SK-N-SH (cell line): ENCODE measurements at regions not wholly inside any gene's neighbourhood (a gene's known extent, or its start where the extent isn't known, plus 50 kb on each side); places are given as distances from the start of the nearest gene placed in this dataset.

Experiments used
- CTCF ChIA-PET: fragments of 300-600, 350-600 bp; formaldehyde crosslinking; extraction: SDS; loops from one replicate; lab custom pipeline; 2021; lab: Yijun Ruan, JAX
- POLR2A ChIA-PET: fragments of 350-600 bp; sonication (Branson Sonifier 250); formaldehyde crosslinking; extraction: SDS; loops from one replicate; lab custom pipeline; 2020; ENCODE audit warnings: antibody characterized with exemption, inconsistent platforms; lab: Yijun Ruan, JAX
- DNase-seq: peaks from one replicate; pipeline ENCODE4 v3.0.0; 2012
- H2AFZ ChIP-seq: fragments of 200-600 bp; sonication (generic); 2 replicates; pipeline ENCODE4 v1.8.1; 2016; ENCODE audit warnings: antibody characterized with exemption, mild to moderate bottlenecking, low read depth
- H3F3A ChIP-seq: fragments of 200-600 bp; sonication (generic); replicated peaks from 2 replicates; pipeline ENCODE3; 2016; ENCODE audit warnings: antibody characterized with exemption, mild to moderate bottlenecking; ENCODE audit not compliant: insufficient read depth
- H3K27ac ChIP-seq, 2 experiments: fragments of 200-500 bp in 1 of 2; fragments of 200-600 bp in 1 of 2; sonication (Bioruptor generic) in 1 of 2; sonication (generic), shearing (Covaris generic) in 1 of 2; 2 replicates each; pipeline versions ENCODE4 v1.5.1 to v1.6.1; 2014 to 2016; ENCODE audit warnings: low read depth in 2 of 2, inconsistent platforms in 1 of 2, low read length in 1 of 2, mild to moderate bottlenecking in 1 of 2, mixed read lengths in 1 of 2
- H3K27me3 ChIP-seq: fragments of 200-600 bp; sonication (generic), shearing (Covaris generic); 2 replicates; pipeline ENCODE4 v1.6.1; 2016; ENCODE audit warnings: mixed run types; ENCODE audit not compliant: insufficient read depth
- H3K36me3 ChIP-seq, 2 experiments: fragments of 200-500 bp in 1 of 2; fragments of 200-600 bp in 1 of 2; sonication (Bioruptor generic) in 1 of 2; sonication (generic) in 1 of 2; replicated peaks in 1 of 2; 2 replicates each; pipeline versions ENCODE3 to v1.5.1; 2014 to 2016; ENCODE audit warnings: low read length in 1 of 2, mild to moderate bottlenecking in 1 of 2; ENCODE audit not compliant: insufficient read depth in 2 of 2, control insufficient read depth in 1 of 2
- H3K4me1 ChIP-seq, 2 experiments: fragments of 200-500 bp in 1 of 2; fragments of 200-600 bp in 1 of 2; sonication (Bioruptor generic) in 1 of 2; sonication (generic), shearing (Covaris generic) in 1 of 2; 2 replicates each; pipeline versions ENCODE4 v1.5.1 to v1.6.1; 2014 to 2016; ENCODE audit warnings: low read depth in 1 of 2, low read length in 1 of 2, mixed run types in 1 of 2; ENCODE audit not compliant: insufficient read depth in 2 of 2, control insufficient read depth in 1 of 2
- H3K4me2 ChIP-seq: fragments of 200-600 bp; sonication (generic), shearing (Covaris generic); 2 replicates; pipeline ENCODE4 v1.6.1; 2017; ENCODE audit warnings: mixed run types
- H3K4me3 ChIP-seq, 2 experiments: fragments of 200-500 bp in 1 of 2; fragments of 200-600 bp in 1 of 2; sonication (Bioruptor generic) in 1 of 2; sonication (generic), shearing (Covaris generic) in 1 of 2; 2 replicates each; pipeline versions ENCODE4 v1.5.1 to v1.8.1; 2014 to 2016; ENCODE audit warnings: low read depth in 2 of 2, inconsistent platforms in 1 of 2, low read length in 1 of 2, mild to moderate bottlenecking in 1 of 2, mixed read lengths in 1 of 2, moderate library complexity in 1 of 2
- H3K79me2 ChIP-seq: fragments of 200-600 bp; sonication (generic); 2 replicates; pipeline ENCODE4 v1.8.1; 2017; ENCODE audit warnings: mild to moderate bottlenecking; ENCODE audit not compliant: insufficient read depth
- H3K9ac ChIP-seq: fragments of 200-600 bp; sonication (generic); 2 replicates; pipeline ENCODE4 v1.6.1; 2017; ENCODE audit warnings: mixed run types
- H3K9me2 ChIP-seq: fragments of 200-600 bp; sonication (generic); 2 replicates; pipeline ENCODE4 v1.6.1; 2017; ENCODE audit warnings: mixed run types
- H3K9me3 ChIP-seq: fragments of 200-600 bp; sonication (generic); 2 replicates; pipeline ENCODE4 v1.6.1; 2017; ENCODE audit warnings: mixed run types, mild to moderate bottlenecking, moderate library complexity
- H4K20me1 ChIP-seq: fragments of 200-600 bp; sonication (generic); 2 replicates; pipeline ENCODE4 v1.6.1; 2017; ENCODE audit warnings: mild to moderate bottlenecking, mixed run types; ENCODE audit not compliant: insufficient read depth
- CHD2 ChIP-seq: fragments of 150-350 bp; IDR thresholded peaks from 2 replicates; pipeline ENCODE4 v1.6.1; 2018; ENCODE audit warnings: low read length; ENCODE audit not compliant: partially characterized antibody
- CTCF ChIP-seq: fragments of 200-600 bp; sonication (generic); IDR thresholded peaks from 2 replicates; pipeline ENCODE4 v1.6.1; 2017; ENCODE audit warnings: antibody characterized with exemption, mild to moderate bottlenecking, moderate library complexity
- EP300 ChIP-seq, 2 experiments: IDR thresholded peaks; 2 replicates each; pipeline versions ENCODE4 v1.4.0 to v1.6.1; 2012; ENCODE audit warnings: borderline replicate concordance in 1 of 2, low read depth in 1 of 2, low read length in 1 of 2
- FOSL2 ChIP-seq: IDR thresholded peaks from 2 replicates; pipeline ENCODE4 v1.4.0; 2012; ENCODE audit warnings: low read depth, mild to moderate bottlenecking, moderate library complexity, borderline replicate concordance
- FOXJ3 ChIP-seq: sonication (generic); formaldehyde crosslinking; IDR thresholded peaks from 2 replicates; pipeline ENCODE4 v1.5.1; 2020; ENCODE audit warnings: mild to moderate bottlenecking, missing genetic modification reagents
- FOXM1 ChIP-seq: IDR thresholded peaks from 2 replicates; pipeline ENCODE4 v1.4.0; 2012; ENCODE audit warnings: low read depth, mild to moderate bottlenecking
- GABPA ChIP-seq: IDR thresholded peaks from 2 replicates; pipeline ENCODE4 v1.4.0; 2012; ENCODE audit warnings: low read depth, mild to moderate bottlenecking
- GATA2 ChIP-seq: sonication (generic); formaldehyde crosslinking; IDR thresholded peaks from 2 replicates; pipeline ENCODE4 v1.5.0; 2020; ENCODE audit warnings: mild to moderate bottlenecking, missing genetic modification reagents
- JUND ChIP-seq: IDR thresholded peaks from 2 replicates; pipeline ENCODE4 v1.4.0; 2012
- MEF2A ChIP-seq: IDR thresholded peaks from 2 replicates; pipeline ENCODE4 v1.4.0; 2012; ENCODE audit warnings: low read depth, borderline replicate concordance
- MXI1 ChIP-seq: IDR thresholded peaks from 2 replicates; pipeline ENCODE4 v1.6.1; 2012; ENCODE audit warnings: mild to moderate bottlenecking, low read depth, low read length, improper control_type of control experiment
- RAD21 ChIP-seq: IDR thresholded peaks from 2 replicates; pipeline ENCODE4 v1.6.1; 2012; ENCODE audit warnings: mild to moderate bottlenecking, low read length
- RCOR1 ChIP-seq: fragments of 150-350 bp; IDR thresholded peaks from 2 replicates; pipeline ENCODE4 v1.6.1; 2017; ENCODE audit warnings: antibody characterized with exemption, low read length
- RFX5 ChIP-seq: IDR thresholded peaks from 2 replicates; pipeline ENCODE4 v1.6.1; 2012; ENCODE audit warnings: mild to moderate bottlenecking, improper control_type of control experiment, low read length
- SIN3A ChIP-seq: IDR thresholded peaks from 2 replicates; pipeline ENCODE4 v1.6.1; 2012; ENCODE audit warnings: low read depth, mild to moderate bottlenecking, low read length, moderate library complexity, borderline replicate concordance
- TCF12 ChIP-seq: IDR thresholded peaks from 2 replicates; pipeline ENCODE4 v1.4.0; 2012
- USF2 ChIP-seq: fragments of 150-350 bp; IDR thresholded peaks from 2 replicates; pipeline ENCODE4 v1.6.1; 2017; ENCODE audit warnings: antibody characterized with exemption, low read length, low read depth, borderline replicate concordance
- ZBTB33 ChIP-seq: IDR thresholded peaks from 2 replicates; pipeline ENCODE4 v1.4.0; 2012; ENCODE audit warnings: low read depth, borderline replicate concordance
- WGBS: methylation state at CpG from one replicate; pipeline ENCODE4 v1.1.6; 2017; ENCODE audit warnings: low lambda C conversion rate; 5-methylcytosine and 5-hydroxymethylcytosine counted together
- TF ChIP-seq, protein P1 (sequence below): IDR thresholded peaks from 2 replicates; pipeline ENCODE4 v1.4.0; 2012; ENCODE audit warnings: low read depth, borderline replicate concordance
- TF ChIP-seq, protein P2 (sequence below): IDR thresholded peaks from 2 replicates; pipeline ENCODE4; 2012

GRCh38 chr7:108845951-108846350 lies 276.3 kb downstream of the DNAJB9 start:
- Histone ChIP-seq H3K4me2 (no peak overlapping the region), H3K9me3 (no peaks in the 10 kb centered on the region), H3K9ac (no peak overlapping the region), H3K27ac (no peak overlapping the region), H3K9me2 (no peaks in the 10 kb centered on the region), H3F3A (no peaks in the 10 kb centered on the region), H3K79me2 (no peaks in the 10 kb centered on the region), H2AFZ (no peak overlapping the region), H3K4me1 (no peaks in the 10 kb centered on the region), H3K4me3 (no peak overlapping the region), H4K20me1 (no peaks in the 10 kb centered on the region), H3K36me3 (no peaks in the 10 kb centered on the region), H3K27me3 (no peaks in the 10 kb centered on the region)
- CTCF ChIA-PET, result interaction anchor here (1.6 kb wide), 1 partner anchor 12 kb away, joined by 6 read pairs; no protein-coding TSS in a partner anchor
- DNase-seq, result no peak
- TF ChIP-seq SIN3A (no peak), RCOR1 (peak; percentile 68; the same call in 1 of the 2 replicates), ZBTB33 (no peak), JUND (no peak), EP300 (IDR thresholded peaks at IDR 0.05; ENCODE audit: borderline replicate concordance in 1 of 2, low read depth in 1 of 2, low read length in 1 of 2) (peak in 1 of 2 experiments; percentile 11; a peak in 1 of 4 replicates), USF2 (no peak), GATA2 (CRISPR knock-in tag) (peak; percentile 39; the same call in 1 of the 2 replicates), CHD2 (no peak)
- POLR2A ChIA-PET, result no interaction called here

GRCh38 chr7:108846471-108846870 lies 276.8 kb downstream of the DNAJB9 start:
- CTCF ChIA-PET, result no interaction called here
- DNase-seq, result no peak

More at GRCh38 chr7:108846471-108846870, 276.8 kb downstream of the DNAJB9 start:
- WGBS, result 37% methylated on average over 7 of the region's 7 CpGs
- no peaks in the 10 kb centered on the region for H3K9me2 ChIP-seq
- no peaks in the 10 kb centered on the region for H3K36me3 ChIP-seq
- H3F3A ChIP-seq, result no peaks in the 10 kb centered on the region
- no peak overlapping the region for H3K4me2 ChIP-seq
- POLR2A ChIA-PET, result no interaction called here
- TF ChIP-seq USF2, result no peak
- no peak for TF ChIP-seq CHD2
- no peak for TF ChIP-seq EP300 (IDR thresholded peaks at IDR 0.05; ENCODE audit: borderline replicate concordance in 1 of 2, low read depth in 1 of 2, low read length in 1 of 2)
- TF ChIP-seq FOSL2, result no peak
- no peak for TF ChIP-seq GATA2 (CRISPR knock-in tag)
- no peak for TF ChIP-seq MXI1
- TF ChIP-seq, protein P1, sequence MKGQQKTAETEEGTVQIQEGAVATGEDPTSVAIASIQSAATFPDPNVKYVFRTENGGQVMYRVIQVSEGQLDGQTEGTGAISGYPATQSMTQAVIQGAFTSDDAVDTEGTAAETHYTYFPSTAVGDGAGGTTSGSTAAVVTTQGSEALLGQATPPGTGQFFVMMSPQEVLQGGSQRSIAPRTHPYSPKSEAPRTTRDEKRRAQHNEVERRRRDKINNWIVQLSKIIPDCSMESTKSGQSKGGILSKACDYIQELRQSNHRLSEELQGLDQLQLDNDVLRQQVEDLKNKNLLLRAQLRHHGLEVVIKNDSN, result no peak
- no peak for TF ChIP-seq FOXM1
- TF ChIP-seq CTCF, result no peak
- no peak for TF ChIP-seq RCOR1
- no peak for TF ChIP-seq FOXJ3 (CRISPR knock-in tag)
- no peak for TF ChIP-seq JUND
- no peak for TF ChIP-seq TCF12
- no peak for TF ChIP-seq RAD21
- TF ChIP-seq RFX5, result no peak
- TF ChIP-seq, protein P2, sequence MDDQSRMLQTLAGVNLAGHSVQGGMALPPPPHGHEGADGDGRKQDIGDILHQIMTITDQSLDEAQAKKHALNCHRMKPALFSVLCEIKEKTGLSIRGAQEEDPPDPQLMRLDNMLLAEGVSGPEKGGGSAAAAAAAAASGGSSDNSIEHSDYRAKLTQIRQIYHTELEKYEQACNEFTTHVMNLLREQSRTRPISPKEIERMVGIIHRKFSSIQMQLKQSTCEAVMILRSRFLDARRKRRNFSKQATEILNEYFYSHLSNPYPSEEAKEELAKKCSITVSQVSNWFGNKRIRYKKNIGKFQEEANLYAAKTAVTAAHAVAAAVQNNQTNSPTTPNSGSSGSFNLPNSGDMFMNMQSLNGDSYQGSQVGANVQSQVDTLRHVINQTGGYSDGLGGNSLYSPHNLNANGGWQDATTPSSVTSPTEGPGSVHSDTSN, result no peak
- no peak for TF ChIP-seq MEF2A
- no peak for TF ChIP-seq GABPA
- no peaks in the 10 kb centered on the region for H3K79me2 ChIP-seq
- no peaks in the 10 kb centered on the region for H4K20me1 ChIP-seq
- H3K9me3 ChIP-seq, result no peaks in the 10 kb centered on the region
- no peak overlapping the region for H3K27ac ChIP-seq
- no peak overlapping the region for H2AFZ ChIP-seq
- H3K4me1 ChIP-seq, result no peaks in the 10 kb centered on the region
- no peaks in the 10 kb centered on the region for H3K27me3 ChIP-seq
- no peak overlapping the region for H3K4me3 ChIP-seq
- no peak overlapping the region for H3K9ac ChIP-seq
